ENCODE measurements at regions not wholly inside any gene's neighbourhood (a gene's known extent, or its start where the extent isn't known, plus 50 kb on each side); places are given as distances from the start of the nearest gene placed in this dataset.
"Not testable (repeated sequence)": the region's sequence is repeated elsewhere in the genome, so short reads cannot be mapped to it uniquely, and the experiment has no call there.

DNA sequence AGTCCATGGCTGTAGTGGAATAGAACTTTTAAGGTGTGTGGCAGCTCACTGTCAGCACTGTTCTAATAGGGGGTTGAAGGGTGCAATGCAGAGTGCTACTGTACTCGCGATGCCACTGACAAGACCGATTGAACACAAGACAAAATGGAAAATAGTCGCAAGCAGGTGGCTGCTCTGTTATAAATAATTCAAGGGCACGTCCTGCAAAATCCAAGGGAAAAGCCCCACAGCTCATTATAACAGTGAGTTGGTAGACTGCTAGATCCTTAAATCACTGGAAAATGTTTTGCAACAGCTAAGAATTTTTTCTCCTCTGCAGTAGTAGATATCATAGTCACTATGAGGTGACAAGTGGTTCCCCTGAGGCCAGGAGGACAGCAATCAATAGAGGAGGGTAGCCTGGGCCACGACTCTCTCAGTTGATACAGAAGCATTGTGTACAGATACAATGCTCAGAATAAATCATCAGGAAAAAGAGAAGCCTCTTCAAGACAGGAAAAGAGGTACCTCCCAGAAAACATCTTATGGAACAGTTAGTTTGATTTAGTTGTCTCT lies 926.3 kb downstream of the TLE4 start:
- no peak for DNase-seq

- peak in 1 of 3 experiments; percentile 42 for DNase-seq
These were observed 925.3 kb downstream of the TLE4 start for GRCh38 chr9:80496901-80497556.

DNA sequence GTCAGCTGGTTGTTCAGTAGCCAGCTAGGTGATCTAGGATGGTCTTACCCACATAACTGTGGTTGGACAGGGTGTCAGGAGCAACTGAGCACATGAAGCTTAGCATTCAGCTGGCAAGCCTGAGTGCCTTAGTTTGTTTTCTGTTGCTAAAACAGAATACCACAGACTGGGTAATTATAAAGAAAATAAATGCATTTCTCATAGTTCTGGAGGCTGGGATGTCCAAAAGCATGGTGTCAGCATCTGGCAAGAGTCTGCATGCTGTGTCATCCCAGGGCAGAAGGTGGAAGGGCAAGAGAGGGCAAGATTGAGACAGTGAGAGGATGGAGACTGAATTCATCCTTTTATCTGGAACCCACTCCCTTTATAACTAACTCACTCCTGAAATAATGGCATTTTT lies 921.5 kb downstream of the TLE4 start:
- DNase-seq = no peak

GRCh38 chr9:80492221-80492620 lies 920.5 kb downstream of the TLE4 start:
- DNase-seq = no peak

DNA sequence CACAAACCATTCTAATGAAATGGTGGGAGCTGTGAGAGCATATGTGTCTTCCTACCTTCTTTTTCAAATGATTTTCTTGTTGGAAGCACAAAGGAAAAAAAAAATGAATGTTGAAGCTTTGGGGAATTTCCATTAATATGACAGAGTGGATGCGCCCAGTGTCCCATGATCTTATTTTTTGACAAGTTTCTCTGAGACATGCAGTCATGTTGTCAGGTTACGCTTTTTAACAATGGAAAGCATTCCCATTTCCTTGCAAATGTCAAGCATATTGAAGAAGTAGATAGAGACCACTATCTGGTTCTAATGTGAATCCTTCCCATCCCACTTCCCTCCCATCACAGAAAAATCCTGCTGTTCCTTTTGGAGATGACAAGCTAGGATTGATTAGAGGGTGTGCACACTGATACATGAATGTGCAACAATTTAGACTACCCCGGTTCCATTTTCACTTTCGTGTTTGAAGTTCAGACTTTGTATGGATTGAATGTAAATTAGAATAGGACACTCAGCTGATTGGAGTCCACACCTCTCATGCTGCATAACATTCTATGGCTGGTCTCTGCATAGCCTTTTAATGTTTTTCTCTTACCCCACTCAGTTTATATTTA lies 919.4 kb downstream of the TLE4 start:
- no peak for DNase-seq

DNA sequence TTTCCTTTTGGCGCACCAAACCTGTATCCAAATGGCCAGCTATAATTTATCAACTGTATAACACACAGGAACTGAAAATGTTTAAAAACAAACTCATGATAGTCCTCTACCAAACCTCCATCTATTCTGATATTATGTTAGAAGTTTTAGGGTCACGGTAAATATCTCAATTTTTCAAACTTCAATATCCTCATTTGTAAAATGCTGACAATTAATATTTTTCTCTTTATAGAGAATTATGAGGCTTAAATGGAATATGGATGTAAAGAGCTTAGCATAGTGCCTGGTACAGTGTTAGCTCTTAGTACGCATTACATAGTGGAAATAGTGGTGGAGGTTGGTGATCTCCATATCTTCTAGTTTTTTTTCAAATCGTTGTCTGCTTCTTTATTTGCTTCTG lies 917.6 kb downstream of the TLE4 start:
- no peak for DNase-seq

GRCh38 chr9:80485420-80486250 lies 913.9 kb downstream of the TLE4 start:
- DNase-seq = no peak

DNA sequence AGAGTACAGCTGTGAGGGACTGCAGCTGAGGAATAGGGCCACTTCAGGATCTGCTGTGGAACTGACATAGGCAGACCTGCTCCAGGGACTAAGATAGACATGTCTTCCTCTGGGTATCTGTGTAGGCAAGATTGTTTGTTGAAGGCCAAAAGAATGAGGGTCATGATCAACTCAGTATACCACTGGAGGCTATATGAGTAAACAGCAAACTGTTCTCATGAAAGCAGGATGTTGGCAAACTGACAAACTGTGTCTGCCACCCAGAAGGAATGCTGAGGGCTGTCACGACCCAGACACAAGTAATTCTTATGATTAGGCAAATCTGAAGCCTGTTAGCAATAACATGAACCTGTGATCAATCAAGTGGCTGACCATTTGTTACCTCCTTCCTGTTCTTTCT lies 910.5 kb downstream of the TLE4 start:
- DNase-seq = not testable (repeated sequence)

- DNase-seq = no peak
These were observed 895.9 kb downstream of the TLE4 start for GRCh38 chr9:80467632-80468031.

- DNase-seq = no peak
These were observed 893.8 kb downstream of the TLE4 start for GRCh38 chr9:80465556-80465955.

DNA sequence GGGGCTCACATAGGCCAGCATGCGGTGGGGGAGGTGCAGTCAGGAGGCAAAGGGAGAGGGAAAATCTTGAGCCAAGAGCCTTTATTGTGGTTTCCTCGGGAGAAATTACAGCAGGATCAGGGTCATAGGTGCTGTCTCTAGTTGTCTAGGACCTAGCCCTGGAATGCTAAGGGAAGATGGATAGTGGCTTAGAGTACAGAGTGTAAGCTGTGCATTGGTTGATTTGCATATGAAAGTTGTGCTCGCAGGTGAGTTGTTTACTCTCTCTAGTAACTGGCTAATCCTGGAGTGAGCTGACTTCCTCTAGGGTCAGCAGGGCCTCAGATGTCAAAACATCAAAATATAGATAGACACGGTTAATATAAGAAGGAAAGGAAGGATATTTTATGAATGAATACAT lies 877.7 kb downstream of the TLE4 start:
- no peak for DNase-seq

DNA sequence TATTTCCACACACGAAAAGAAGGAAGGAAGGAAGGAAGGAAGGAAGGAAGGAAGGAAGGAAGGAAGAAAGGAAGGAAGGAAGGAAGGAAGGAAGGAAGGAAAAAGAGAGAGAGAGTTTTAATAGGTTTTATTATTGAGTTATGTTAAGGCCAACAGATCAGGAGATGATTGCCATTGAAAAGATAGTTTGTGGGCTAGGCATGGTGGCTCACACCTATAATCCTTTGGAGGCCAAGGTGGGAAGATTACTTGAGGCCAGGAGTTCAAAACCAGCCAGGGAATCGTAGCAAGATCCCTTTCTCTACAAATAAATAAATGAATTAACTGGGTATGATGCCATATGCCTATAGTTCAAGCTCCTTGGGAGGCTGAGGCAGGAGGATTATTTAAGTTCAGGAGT lies 877.2 kb downstream of the TLE4 start:
- DNase-seq = no peak

- no peak for DNase-seq
These were observed 876.1 kb downstream of the TLE4 start for GRCh38 chr9:80447876-80448275.

- no peak for DNase-seq
These were observed 869.0 kb downstream of the TLE4 start for GRCh38 chr9:80440724-80441123.

DNA sequence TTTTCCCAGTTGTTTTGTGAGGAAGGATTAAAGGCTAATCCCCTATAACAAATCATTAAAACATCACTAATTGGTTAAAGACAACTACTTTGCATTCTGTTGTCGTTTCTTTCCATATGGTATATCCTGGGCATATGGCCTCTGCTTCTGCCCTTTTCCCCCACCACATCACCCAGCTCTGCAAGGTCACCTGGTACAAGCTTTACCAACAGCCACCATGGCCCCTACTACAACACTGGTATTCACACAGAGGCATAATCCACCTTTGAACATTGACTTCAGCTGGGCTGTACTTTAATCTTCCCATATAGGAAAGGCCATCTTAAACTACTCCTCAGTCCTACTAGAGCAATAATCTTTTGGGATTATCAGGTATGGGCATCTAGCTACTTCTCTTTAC lies 866.1 kb downstream of the TLE4 start:
- no peak for DNase-seq

DNA sequence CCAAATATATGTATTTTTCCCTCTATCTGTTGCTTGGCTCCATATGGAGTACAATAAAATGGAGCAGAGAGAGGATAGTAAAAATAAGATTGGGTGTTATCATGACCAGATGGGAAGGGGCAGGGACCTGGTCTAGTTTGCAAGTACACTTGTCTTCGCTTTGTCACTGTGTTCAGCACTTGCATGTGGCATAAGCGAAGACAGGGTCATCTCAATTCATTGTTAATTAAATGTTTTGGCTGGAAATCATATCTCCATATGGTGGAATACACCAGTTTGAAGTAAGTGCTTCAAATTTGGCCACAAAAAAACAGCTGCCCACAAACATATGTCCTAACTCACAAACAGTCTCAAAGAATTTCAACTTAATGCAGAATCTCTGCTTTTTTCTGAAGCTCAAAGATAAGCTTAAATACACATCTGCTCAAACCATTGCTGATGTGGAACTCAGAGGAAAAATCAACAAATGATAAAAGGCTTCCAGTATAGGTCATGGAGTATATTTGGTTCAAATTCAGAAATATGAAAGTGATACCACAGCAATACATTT lies 865.4 kb downstream of the TLE4 start:
- DNase-seq = no peak

GRCh38 chr9:80435591-80435990 lies 863.8 kb downstream of the TLE4 start:
- DNase-seq = peak in 1 of 3 experiments; percentile 19

DNA sequence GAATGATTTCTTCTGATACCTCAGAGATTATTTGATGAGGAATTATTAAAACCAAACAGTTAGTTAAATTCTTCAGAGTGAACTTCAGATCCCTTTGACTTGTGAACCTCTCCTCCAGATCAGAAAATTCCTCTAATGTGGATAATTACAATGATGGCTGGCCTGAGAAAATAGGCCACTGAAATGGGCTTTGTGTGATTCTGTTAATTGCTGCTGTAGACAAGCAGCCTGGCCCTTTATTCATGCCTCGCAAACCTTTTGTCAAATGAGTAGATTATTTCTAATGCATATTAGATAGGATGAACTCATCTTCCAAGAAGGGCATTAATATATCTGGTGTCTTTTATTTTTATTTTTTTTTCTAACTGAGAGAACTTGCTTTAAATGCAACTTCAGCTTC lies 855.2 kb downstream of the TLE4 start:
- no peak for DNase-seq

DNA sequence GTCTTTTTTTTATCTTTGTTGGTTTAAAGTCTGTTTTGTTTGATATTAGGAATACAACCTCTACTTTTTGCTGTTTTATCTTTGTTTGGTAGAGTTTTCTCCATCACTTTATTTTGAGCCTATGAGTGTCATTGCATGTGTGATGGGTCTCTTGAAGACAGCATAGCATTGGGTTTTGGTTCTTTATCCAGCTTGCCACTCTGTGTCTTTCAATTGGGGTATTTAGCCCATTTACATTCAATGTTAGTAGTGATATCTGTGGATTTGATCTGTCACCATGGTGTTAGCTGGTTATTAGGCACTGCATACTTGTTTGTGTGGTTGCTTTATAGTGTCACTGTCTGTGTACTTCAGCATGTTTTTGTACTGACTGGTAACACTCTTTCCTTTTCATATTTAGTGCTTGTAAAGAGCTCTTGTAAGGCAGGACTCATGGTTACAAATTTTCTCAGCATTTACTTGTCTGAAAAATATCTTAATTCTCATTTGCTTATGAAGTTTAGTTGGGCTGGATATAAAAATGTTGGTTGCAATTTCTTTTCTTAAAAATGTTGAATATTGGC lies 845.5 kb downstream of the TLE4 start:
- DNase-seq = no peak

- DNase-seq = peak in 1 of 3 experiments; percentile 20
These were observed 838.3 kb downstream of the TLE4 start for GRCh38 chr9:80410106-80410505.

GRCh38 chr9:80407220-80407619 lies 835.5 kb downstream of the TLE4 start:
- DNase-seq = no peak

- DNase-seq = no peak
These were observed 829.5 kb downstream of the TLE4 start for GRCh38 chr9:80401243-80401642.

DNA sequence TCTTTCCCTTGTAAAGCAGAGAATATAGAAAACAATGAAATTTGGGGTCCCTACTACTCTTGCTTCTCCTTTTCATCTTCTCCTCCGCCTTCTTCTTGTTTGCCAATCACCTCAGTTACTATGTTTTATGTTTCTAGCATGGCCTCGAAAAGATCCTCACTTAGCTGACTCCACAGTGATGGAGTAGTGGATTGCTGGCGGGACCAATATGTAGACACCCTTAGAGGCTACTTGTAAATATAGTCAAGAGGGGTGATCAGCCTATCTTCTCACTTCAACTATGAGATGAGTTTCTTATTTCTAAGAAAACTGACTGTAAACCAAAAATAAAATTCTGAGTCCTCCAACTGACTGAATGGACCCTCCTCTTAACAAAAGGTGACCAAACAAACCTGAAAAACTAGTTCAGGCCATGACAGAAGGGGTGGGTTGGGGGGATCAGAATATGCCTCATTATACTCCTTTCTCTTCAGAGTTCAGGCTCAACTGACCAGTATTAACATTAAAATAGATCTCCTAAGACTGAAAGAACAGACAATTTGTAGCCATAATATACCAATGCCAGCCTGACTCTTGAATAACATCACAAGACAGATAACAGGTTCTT lies 829.0 kb downstream of the TLE4 start:
- no peak for DNase-seq
